ENCODE measurements at regions not wholly inside any gene's neighbourhood (a gene's known extent, or its start where the extent isn't known, plus 50 kb on each side); places are given as distances from the start of the nearest gene placed in this dataset.

DNA sequence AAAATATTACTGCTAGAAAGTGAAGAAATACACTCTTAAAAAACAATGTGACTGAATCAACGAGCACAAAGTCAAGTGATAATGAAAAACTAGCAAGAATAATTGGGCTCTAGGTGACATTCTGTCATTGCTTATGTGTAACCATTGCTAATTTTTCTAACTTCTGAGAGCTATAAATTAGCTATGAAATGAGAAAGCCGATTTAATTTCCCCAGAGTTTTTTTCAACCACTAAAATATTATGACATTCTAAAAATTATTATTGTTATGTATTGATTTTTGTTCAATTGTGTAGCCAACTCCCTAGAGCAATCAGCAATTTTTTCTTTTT lies 458.6 kb upstream of the ATXN8OS start:
- no peak overlapping the region for H3K4me3 ChIP-seq (ENCODE audit: low read depth, poor library complexity, severe bottlenecking)
- WGBS, 2 donors, result 73 to 79% methylated on average over 2 of the region's 2 CpGs
- TF ChIP-seq POLR2A (IDR thresholded peaks at IDR 0.05), result no peak
- TF ChIP-seq, protein P1, sequence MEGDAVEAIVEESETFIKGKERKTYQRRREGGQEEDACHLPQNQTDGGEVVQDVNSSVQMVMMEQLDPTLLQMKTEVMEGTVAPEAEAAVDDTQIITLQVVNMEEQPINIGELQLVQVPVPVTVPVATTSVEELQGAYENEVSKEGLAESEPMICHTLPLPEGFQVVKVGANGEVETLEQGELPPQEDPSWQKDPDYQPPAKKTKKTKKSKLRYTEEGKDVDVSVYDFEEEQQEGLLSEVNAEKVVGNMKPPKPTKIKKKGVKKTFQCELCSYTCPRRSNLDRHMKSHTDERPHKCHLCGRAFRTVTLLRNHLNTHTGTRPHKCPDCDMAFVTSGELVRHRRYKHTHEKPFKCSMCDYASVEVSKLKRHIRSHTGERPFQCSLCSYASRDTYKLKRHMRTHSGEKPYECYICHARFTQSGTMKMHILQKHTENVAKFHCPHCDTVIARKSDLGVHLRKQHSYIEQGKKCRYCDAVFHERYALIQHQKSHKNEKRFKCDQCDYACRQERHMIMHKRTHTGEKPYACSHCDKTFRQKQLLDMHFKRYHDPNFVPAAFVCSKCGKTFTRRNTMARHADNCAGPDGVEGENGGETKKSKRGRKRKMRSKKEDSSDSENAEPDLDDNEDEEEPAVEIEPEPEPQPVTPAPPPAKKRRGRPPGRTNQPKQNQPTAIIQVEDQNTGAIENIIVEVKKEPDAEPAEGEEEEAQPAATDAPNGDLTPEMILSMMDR (IDR thresholded peaks at IDR 0.05), result no peak
- DNase-seq (ENCODE audit: low spot score in 2 of 2), result no peak
- intact Hi-C loops (cut with DNase I; ENCODE audit: low total_unique reads), result no loop called here

DNA sequence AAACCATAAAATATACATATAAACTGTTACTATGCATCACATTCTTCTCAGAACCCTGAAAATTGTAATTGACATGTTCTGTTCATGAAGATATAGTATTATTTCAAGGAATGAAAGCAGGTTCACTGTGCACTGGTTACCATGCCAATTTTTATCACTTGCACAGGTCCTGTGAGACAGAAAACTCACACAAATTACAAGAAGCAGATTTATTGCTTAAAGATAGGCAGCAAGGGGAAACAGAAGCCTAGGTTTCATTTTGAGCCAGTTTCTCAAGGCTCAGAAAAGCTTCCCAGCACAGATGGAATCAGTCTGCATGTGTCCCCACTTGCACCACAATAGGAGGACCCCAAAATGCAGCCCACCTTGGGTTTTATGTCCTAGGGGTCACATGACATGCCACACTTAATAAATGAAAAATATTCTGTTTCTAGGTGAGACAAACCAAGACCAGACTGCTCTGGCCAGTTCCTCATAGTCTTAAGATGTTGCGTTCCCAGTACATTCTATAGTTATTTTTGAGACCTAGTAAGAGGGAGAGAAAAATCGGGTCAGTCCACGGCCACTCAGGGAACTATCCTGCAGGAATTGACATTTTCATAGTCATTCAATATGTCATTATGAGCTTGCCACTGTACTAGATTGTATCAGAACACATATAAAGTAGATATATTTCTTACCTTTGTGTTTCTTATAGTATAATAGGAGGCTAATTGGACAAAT lies 459.1 kb upstream of the ATXN8OS start:
- DNase-seq (ENCODE audit: low spot score in 2 of 2), result no peak
- H3K4me3 ChIP-seq (ENCODE audit: low read depth, poor library complexity, severe bottlenecking), result no peak overlapping the region
- WGBS, 2 donors, result 80 to 87% methylated on average over 3 of the region's 3 CpGs
- TF ChIP-seq, protein P1 (IDR thresholded peaks at IDR 0.05), result no peak
- no peak for TF ChIP-seq POLR2A (IDR thresholded peaks at IDR 0.05)
- intact Hi-C loops (cut with DNase I; ENCODE audit: low total_unique reads), result no loop called here

DNA sequence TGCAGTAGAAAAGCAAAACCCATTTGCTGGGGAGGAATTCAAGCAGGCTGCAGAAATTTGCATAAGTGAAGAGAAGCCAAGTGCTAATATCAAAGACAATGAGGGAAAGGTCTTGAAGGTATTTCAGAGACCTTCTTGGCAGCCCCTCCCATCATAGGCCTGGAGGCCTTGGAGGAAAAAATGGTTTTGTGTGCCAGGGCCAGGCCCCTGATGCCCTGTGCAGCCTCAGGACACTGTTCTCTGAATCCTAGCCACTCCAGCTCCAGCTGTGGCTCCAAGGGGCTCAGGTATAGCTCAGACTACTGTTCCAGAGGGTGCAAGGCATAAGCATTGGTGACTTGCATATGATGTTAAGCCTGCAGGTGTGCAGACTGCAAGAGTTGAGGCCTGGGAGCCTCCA lies 463.2 kb upstream of the ATXN8OS start:
- DNase-seq (ENCODE audit: low spot score in 2 of 2), result no peak
- no peak for TF ChIP-seq POLR2A (IDR thresholded peaks at IDR 0.05)
- TF ChIP-seq, protein P1 (IDR thresholded peaks at IDR 0.05), result no peak
- H3K4me3 ChIP-seq (ENCODE audit: low read depth, poor library complexity, severe bottlenecking), result no peak overlapping the region
- intact Hi-C loops (cut with DNase I; ENCODE audit: low total_unique reads), result no loop called here

DNA sequence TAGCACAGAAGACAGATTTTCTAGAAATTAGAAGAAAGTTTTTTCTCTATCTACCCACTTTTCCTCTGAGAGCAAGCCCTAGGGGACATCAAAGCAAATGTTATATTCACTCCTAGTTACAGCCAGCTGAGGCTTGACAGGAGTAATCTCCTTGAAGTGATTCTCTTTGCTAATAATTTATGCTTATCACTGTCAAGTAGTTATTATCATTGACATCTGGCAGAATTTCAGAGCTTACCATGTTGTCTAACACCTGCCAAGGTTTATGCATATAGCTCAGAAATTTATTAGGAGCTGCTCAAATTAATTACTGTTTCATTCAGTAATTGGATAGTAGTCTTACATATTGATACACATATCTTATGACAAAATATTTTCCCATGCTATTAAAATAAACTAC lies 465.9 kb upstream of the ATXN8OS start:
- intact Hi-C loops (cut with DNase I; ENCODE audit: low total_unique reads), result no loop called here
- no peak overlapping the region for H3K4me3 ChIP-seq (ENCODE audit: low read depth, poor library complexity, severe bottlenecking)
- no peak for DNase-seq (ENCODE audit: low spot score in 2 of 2)
- TF ChIP-seq, protein P1 (IDR thresholded peaks at IDR 0.05), result no peak

DNA sequence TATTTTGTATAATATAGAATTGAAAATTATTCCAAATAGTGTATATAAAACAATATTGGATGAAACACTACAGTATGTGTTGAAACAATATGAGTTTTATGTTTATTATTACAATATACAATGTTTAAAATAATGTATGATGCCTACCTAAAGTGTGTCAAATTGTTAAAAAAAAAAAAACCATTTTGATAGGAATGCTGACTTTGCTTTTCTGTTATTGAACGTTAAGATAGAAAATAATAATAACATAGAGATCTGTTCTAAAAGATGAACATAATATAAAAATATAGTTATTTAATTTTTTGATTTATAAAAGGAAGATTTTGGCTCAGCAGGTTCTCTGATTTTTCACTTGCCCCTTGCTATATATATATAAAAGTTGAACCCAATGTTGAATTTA lies 474.6 kb upstream of the ATXN8OS start:
- no peak overlapping the region for H3K4me3 ChIP-seq (ENCODE audit: low read depth, poor library complexity, severe bottlenecking)
- intact Hi-C loops (cut with DNase I; ENCODE audit: low total_unique reads), result no loop called here
- no peak for TF ChIP-seq POLR2A (IDR thresholded peaks at IDR 0.05)
- TF ChIP-seq, protein P1 (IDR thresholded peaks at IDR 0.05), result no peak
- 78 to 79% methylated on average over 1 of the region's 1 CpG for WGBS, 2 donors
- no peak for DNase-seq (ENCODE audit: low spot score in 2 of 2)

DNA sequence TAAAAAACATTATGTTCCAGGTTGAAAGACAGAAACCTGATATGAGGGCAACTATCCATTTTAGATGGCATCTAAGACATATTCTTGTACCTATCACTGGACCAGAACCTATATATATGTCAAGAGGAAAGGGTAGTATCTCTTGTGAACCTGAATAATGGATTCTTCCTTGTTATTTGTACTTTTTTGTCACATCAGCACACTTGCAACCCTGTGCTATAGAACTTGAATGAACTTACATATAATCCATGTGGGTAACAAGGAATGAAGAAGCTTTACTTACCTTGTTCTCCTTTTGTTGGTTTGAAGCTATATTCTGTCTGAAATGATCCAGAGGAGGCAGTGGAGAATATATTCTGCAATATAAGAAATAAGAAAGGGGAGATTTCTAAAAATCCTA lies 483.7 kb upstream of the ATXN8OS start:
- intact Hi-C loops (cut with DNase I; ENCODE audit: low total_unique reads), result loop anchor here (2.0 kb wide), 1 partner anchor 75 kb away; no protein-coding TSS in a partner anchor
- no peak overlapping the region for H3K4me3 ChIP-seq (ENCODE audit: low read depth, poor library complexity, severe bottlenecking)
- TF ChIP-seq, protein P1 (IDR thresholded peaks at IDR 0.05), result no peak
- TF ChIP-seq POLR2A (IDR thresholded peaks at IDR 0.05), result no peak
- no peak for DNase-seq (ENCODE audit: low spot score in 2 of 2)

Data from lower leg skin (tissue), 4 donors.